GM11168 (cell line): ENCODE measurements at regions not wholly inside any gene's neighbourhood (a gene's known extent, or its start where the extent isn't known, plus 50 kb on each side); places are given as distances from the start of the nearest gene placed in this dataset.

Experiments used
- in situ Hi-C: fragments of 300-500 bp; cut with MboI; formaldehyde crosslinking; loops from one replicate; pipeline ENCODE4 v1.12.0; 2022; ENCODE audit warnings: low sequenced_read_pairs; ENCODE audit not compliant: unreplicated experiment

GRCh38 chrX:14476205-14476604 lies 53.1 kb upstream of the GLRA2 start:
- in situ Hi-C loops, result loop anchor here (10.0 kb wide), 1 partner anchor 241 kb away; no protein-coding TSS in a partner anchor

- in situ Hi-C loops, result no loop called here
Observed at GRCh38 chrX:14449773-14450172, 79.6 kb upstream of the GLRA2 start.

- in situ Hi-C loops, result no loop called here
Observed at GRCh38 chrX:14448406-14448805, 80.9 kb upstream of the GLRA2 start.

- in situ Hi-C loops, result no loop called here
Observed at GRCh38 chrX:14440106-14440505, 89.2 kb upstream of the GLRA2 start.

GRCh38 chrX:14427614-14428013 lies 101.7 kb upstream of the GLRA2 start:
- in situ Hi-C loops, result no loop called here

- in situ Hi-C loops, result no loop called here
Observed at GRCh38 chrX:14420841-14421240, 108.5 kb upstream of the GLRA2 start.

- in situ Hi-C loops, result no loop called here
Observed at GRCh38 chrX:14412686-14413085, 116.7 kb upstream of the GLRA2 start.

- in situ Hi-C loops, result no loop called here
Observed at GRCh38 chrX:14411326-14411725, 118.0 kb upstream of the GLRA2 start.

- in situ Hi-C loops, result no loop called here
Observed at GRCh38 chrX:14409341-14409740, 120.0 kb upstream of the GLRA2 start.

- in situ Hi-C loops, result no loop called here
Observed at GRCh38 chrX:14406225-14406624, 123.1 kb upstream of the GLRA2 start.

- in situ Hi-C loops, result no loop called here
Observed at GRCh38 chrX:14398725-14399124, 130.6 kb upstream of the GLRA2 start.

GRCh38 chrX:14389682-14390081 lies 139.7 kb upstream of the GLRA2 start:
- in situ Hi-C loops, result no loop called here

- in situ Hi-C loops, result no loop called here
Observed at GRCh38 chrX:14386981-14387380, 142.4 kb upstream of the GLRA2 start.

GRCh38 chrX:14380044-14380443 lies 149.3 kb upstream of the GLRA2 start:
- in situ Hi-C loops, result no loop called here

GRCh38 chrX:14377427-14377826 lies 151.9 kb upstream of the GLRA2 start:
- in situ Hi-C loops, result no loop called here

- in situ Hi-C loops, result no loop called here
Observed at GRCh38 chrX:14363728-14364127, 165.6 kb upstream of the GLRA2 start.

- in situ Hi-C loops, result no loop called here
Observed at GRCh38 chrX:14362721-14363120, 166.6 kb upstream of the GLRA2 start.

- in situ Hi-C loops, result no loop called here
Observed at GRCh38 chrX:14361435-14361834, 167.9 kb upstream of the GLRA2 start.

- in situ Hi-C loops, result no loop called here
Observed at GRCh38 chrX:14359727-14360126, 169.6 kb upstream of the GLRA2 start.

GRCh38 chrX:14359316-14359715 lies 170.0 kb upstream of the GLRA2 start:
- in situ Hi-C loops, result no loop called here

GRCh38 chrX:14357314-14357713 lies 172.0 kb upstream of the GLRA2 start:
- in situ Hi-C loops, result no loop called here

- in situ Hi-C loops, result no loop called here
Observed at GRCh38 chrX:14356401-14356800, 172.9 kb upstream of the GLRA2 start.

GRCh38 chrX:14355556-14355955 lies 173.8 kb upstream of the GLRA2 start:
- in situ Hi-C loops, result no loop called here
